GM18861 (cell line): ENCODE measurements at regions not wholly inside any gene's neighbourhood (a gene's known extent, or its start where the extent isn't known, plus 50 kb on each side); places are given as distances from the start of the nearest gene placed in this dataset.

ENCODE experiments used
- ATAC-seq: cut with Tn5 transposase; IDR thresholded peaks from one replicate; pipeline ENCODE4 v1.9.1; 2021; ENCODE audit not compliant: unreplicated experiment

GRCh38 chr20:59403261-59403961, 103.0 kb downstream of the EDN3 start:
- no peak for ATAC-seq

- ATAC-seq = no peak
Measured at GRCh38 chr20:59403962-59404314, 103.5 kb downstream of the EDN3 start.

DNA sequence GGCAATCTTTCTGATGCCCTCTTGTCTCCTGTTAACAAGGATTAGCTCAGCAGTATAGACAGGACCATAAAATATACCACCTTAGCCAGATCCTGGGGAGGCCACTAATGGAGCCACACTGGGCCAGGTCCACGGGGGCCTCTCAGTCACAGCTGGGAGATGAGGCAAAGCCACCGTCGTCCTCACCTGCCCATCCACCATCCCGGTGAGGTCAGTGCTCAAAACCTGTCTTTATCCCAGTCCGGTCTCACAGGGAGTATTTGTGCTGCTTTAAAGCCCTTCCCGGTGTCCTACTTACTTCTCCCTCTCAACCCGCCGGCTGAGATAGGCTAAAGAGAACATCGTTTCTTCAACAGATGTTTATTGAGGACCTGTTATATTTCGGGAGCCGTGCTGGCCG, 104.3 kb downstream of the EDN3 start:
- ATAC-seq = no peak

- no peak for ATAC-seq
Measured at GRCh38 chr20:59405226-59406200, 105.1 kb downstream of the EDN3 start.

DNA sequence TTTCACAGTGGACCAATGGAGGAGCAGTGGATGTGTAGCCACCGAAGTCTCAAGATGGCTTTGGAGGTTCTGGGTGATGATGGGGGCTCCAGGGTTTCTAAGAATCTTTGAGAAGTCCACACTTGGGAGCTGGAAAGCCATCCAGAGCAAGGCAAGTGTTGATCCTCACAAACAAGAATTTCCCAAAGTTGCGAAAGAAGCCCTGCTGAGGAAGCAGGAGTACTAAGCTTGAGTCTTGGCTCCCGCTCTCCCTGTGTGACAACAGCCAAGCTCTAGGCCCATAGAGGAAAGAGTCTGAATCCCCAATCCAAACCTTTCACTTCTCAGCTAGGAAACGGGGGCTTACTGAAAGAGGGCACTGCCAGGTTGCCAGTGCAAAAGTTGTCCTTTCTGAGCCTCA, 106.0 kb downstream of the EDN3 start:
- ATAC-seq = no peak

DNA sequence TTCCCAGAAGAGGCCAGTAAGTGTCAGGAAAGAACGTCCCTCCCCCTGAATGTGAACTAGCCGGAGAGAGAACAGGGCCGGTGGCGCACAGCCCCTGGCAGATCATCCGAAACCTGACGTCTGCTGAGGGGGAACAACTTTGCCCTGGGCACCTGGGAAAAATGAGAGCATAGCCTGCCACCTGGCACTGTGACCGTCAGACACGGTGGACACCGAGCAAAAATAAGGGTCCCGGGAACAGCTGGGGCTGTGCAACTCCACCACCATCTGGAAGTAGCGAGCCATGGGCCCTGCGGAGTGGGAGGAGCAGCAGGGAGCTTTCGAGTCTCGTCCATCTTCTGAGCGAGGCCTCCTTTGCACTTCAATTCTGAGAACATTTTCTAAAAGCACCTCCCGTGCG, 110.8 kb downstream of the EDN3 start:
- ATAC-seq = no peak

GRCh38 chr20:59411589-59411988, 111.2 kb downstream of the EDN3 start:
- no peak for ATAC-seq

DNA sequence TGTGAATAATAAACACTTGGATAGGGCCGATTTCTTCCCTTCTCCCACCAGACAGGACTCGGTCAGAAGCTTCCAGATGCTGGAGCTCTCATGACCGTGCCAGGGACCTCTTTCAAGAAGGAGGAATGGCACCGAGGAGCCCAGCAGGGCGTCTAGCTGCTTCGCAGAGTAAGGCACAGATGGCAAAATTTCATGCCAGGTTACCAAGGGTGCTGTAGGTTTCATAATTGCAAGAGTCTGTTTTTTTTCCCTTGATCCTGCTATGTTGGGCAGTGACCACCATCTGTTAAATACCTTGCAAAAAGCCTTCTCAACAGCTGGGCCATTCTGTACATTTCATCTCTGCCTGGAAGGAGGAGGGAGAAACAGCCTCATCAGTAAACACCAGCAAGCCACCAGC, 111.8 kb downstream of the EDN3 start:
- ATAC-seq = no peak

DNA sequence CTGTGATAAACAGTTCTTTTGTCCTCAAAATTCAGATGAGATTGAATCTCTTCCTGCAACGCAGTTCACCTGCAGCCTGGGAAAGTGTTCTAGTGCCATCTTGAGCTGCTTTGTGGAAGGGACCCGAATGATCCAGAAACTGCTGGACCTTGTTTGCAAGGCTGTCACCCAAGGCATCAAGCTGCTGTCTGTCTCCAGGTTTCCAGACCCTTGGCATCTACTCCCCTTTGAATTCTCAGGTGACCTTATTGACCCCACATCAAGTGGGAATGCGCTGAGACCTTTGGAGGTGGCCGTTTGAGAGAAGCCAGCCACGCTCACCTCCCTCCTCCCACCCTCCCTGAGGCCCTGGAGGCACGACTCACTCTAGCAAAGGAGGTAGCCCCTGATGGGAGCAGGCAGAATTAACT, 112.5 kb downstream of the EDN3 start:
- no peak for ATAC-seq

GRCh38 chr20:59413326-59413865, 113.0 kb downstream of the EDN3 start:
- no peak for ATAC-seq

DNA sequence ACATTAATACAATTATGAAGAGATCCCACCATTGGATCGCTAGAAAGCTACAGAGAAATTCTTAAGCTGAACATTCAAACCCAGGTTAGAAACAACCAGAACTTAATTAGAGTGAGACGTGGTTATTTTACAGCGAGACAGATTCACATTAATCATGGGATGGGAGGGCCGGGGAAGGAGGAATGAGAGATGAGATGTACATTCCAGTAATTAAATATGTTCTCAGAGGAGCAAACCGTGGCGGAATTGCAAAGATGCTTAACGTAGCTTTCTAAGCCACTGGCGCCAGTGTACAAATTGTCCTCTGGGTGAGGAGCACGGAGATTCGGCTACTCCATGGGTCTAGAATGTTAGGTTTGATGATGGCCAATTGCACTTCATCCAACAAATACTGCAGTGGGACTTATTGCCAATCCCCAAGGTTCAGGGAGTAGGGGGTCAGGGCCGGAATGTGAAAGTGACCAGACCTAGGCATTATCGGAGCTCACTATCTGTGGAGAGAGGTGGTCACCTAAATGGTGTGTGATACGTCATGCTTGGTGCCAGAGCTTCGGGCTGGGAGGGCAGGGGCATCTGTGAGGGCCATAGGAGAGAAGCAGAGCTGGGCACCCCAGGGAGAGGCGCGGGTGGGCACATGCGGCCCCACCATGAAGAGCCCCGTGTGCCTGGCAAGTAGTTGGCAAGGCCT, 114.7 kb downstream of the EDN3 start:
- no peak for ATAC-seq

- ATAC-seq = no peak
Measured at GRCh38 chr20:59416916-59417315, 116.5 kb downstream of the EDN3 start.

GRCh38 chr20:59421089-59421488, 120.7 kb downstream of the EDN3 start:
- no peak for ATAC-seq

DNA sequence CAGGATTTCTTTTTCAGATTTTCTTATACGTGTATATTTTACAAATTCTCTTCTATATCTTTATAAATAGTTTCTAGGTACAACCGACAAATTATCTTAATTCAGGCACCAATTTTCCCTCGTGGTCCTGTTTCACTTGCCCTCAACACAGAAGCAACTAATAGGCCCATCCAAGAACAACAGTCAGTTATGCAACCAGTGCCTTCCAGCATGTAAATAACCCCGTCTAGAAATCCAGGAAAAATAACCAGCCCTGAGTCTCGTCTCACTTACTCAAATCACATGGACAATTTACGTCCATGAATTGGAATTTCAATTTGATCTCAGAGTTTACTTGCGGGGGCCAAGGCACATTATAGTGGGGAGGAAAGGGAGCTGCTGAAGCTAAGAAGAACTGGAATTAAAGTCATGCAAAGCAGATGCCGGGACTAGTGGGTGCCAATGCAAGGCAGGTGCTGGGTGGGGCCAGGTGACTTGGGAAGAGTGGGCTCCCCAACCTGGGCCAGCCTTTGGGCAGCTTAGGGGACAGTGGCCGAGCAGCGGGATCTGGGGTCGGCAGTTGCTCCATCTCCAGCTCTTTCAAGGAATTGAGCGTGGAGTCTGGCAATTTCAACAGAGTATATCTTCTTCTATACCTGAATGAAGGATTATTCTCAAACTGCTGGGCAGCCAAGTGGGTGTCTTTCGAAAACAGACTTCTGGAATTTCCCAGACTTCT, 121.7 kb downstream of the EDN3 start:
- ATAC-seq = no peak

DNA sequence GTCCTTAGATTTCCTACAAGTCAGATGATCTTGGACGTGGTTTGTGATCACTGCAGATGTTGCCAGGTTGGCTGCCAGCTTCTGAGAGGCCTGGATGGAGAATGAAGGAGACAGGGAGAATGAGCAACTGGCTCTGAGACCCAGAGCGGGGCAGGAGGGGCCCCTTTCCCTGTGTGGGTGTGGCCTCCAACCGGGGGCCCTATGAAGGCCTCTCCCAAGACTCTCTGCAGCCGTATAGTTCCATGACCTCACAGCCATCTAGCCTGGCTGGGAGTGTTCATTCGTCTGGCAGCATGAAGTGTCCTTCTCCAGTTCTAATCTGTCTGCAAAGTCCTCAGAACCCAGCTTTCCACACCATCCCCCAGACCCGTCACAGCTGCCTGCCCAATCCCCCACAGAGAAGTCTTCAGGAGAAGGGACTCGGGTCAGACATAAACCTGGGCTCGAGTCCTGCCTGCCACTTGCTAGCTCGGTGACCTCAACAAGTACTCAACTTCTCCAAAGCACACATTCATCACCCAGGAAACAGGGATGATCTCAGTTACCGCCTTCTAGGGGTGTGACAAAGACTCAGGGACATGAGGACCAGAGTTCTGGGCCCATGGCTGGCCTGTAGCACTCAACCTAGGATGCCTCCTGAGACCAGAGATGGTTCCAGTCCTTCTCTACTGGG, 122.6 kb downstream of the EDN3 start:
- no peak for ATAC-seq

GRCh38 chr20:59424976-59425375, 124.6 kb downstream of the EDN3 start:
- ATAC-seq = no peak

DNA sequence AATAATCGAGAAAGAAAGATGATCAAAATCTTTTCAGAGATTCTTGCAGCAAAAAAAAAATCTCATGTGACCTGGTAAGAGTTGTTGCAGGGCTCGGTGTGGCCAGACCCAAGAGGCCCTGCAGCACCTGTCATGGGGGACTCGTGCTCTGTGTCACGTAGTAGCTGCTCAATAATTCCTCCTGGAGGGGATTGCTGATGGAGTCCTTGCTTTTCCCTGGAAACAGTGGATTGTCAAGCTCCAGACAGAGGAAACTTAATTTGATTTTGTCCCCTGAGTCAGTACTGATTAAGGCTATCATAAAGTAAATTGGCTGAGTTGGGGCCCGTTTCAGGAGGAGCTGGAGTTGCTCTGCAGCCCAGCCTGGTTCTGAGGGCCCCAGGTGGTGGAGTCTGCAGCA, 125.2 kb downstream of the EDN3 start:
- ATAC-seq = no peak

DNA sequence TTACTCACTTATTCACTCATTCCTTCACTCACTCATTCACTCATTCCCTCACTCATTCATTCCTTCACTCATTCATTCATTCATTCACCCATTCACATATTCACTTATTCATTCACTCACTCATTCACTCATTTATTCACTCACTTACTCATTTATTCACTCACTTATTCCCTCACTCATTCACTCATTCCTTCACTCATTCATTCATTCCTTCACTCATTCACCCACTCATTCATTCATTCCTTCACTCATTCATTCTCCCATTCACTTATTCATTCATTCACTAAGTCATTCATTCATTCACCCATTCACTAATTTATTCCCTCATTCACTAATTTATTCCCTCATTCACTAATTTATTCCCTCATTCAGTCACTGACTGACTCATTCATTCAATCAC, 127.6 kb downstream of the EDN3 start:
- ATAC-seq = no peak

- no peak for ATAC-seq
Measured at GRCh38 chr20:59428441-59429205, 128.2 kb downstream of the EDN3 start.

- no peak for ATAC-seq
Measured at GRCh38 chr20:59429396-59429795, 129.0 kb downstream of the EDN3 start.
